Endothelial cell of umbilical vein (primary cell): ENCODE measurements at regions not wholly inside any gene's neighbourhood (a gene's known extent, or its start where the extent isn't known, plus 50 kb on each side); places are given as distances from the start of the nearest gene placed in this dataset.

Experiments
- BruUV-seq: library from RNA; stranded (reverse); fragments of 400-500 nt; replicated peaks from 2 replicates; lab custom pipeline; 2021; lab: Mats Ljungman, UMichigan
- CTCF ChIA-PET: fragments of 300-600, 350-600 bp; sonication (Branson Sonifier 250); formaldehyde crosslinking; loops from one replicate; lab custom pipeline; 2021; ENCODE audit warnings: antibody characterized with exemption, inconsistent platforms; lab: Charles Lee
- POLR2A ChIA-PET: fragments of 300-600, 350-600 bp; sonication (Branson Sonifier 250); formaldehyde crosslinking; loops from one replicate; lab custom pipeline; 2021; ENCODE audit warnings: antibody characterized with exemption, inconsistent platforms; lab: Charles Lee
- DNase-seq: peaks from one replicate; pipeline ENCODE4 v3.0.0-alpha.2; 2011; ENCODE audit warnings: low read depth, low spot score
- FAIRE-seq: peaks from 2 replicates; lab custom pipeline; 2011; peaks lifted over from hg19 to GRCh38; lab: Jason Lieb, UNC
- H2AFZ ChIP-seq: 2 replicates; pipeline ENCODE4 v1.6.0; 2012; ENCODE audit warnings: low read depth, low read length, control low read depth, inconsistent platforms
- H3K27ac ChIP-seq: 2 replicates; pipeline ENCODE4 v1.5.1; 2011; ENCODE audit warnings: low read depth, mild to moderate bottlenecking, control low read depth, low read length, moderate library complexity; ENCODE audit not compliant: insufficient read depth
- H3K27me3 ChIP-seq, 2 experiments: 2 replicates each; pipeline versions ENCODE4 v1.6.0 to v1.6.1; 2011; ENCODE audit warnings: low read length in 2 of 2, mixed read lengths in 1 of 2; ENCODE audit not compliant: control insufficient read depth in 2 of 2, insufficient read depth in 2 of 2
- H3K36me3 ChIP-seq, 2 experiments: 2 replicates in 1 of 2; 3 replicates in 1 of 2; pipeline ENCODE4 v1.5.1; 2011; ENCODE audit warnings: low read length in 2 of 2, mild to moderate bottlenecking in 1 of 2, moderate library complexity in 1 of 2; ENCODE audit not compliant: control insufficient read depth in 2 of 2, insufficient read depth in 2 of 2; ENCODE audit errors: extremely low read depth in 1 of 2
- H3K4me1 ChIP-seq: 3 replicates; pipeline ENCODE4 v1.5.1; 2011; ENCODE audit warnings: mild to moderate bottlenecking, low read length; ENCODE audit not compliant: control insufficient read depth, insufficient read depth; ENCODE audit errors: extremely low read depth
- H3K4me2 ChIP-seq: 2 replicates; pipeline ENCODE4 v1.6.1; 2011; ENCODE audit warnings: low read length, control low read depth, mixed read lengths; ENCODE audit not compliant: insufficient read depth
- H3K4me3 ChIP-seq, 3 experiments: fragments of 200-600 bp in 1 of 3; sonication (generic), shearing (Covaris generic) in 1 of 3; replicated peaks in 1 of 3; 2 replicates each; pipeline ENCODE4 v1.5.1; 2011 to 2016; ENCODE audit warnings: control low read depth in 3 of 3, low read length in 3 of 3, mild to moderate bottlenecking in 2 of 3, inconsistent platforms in 1 of 3, low read depth in 1 of 3, moderate library complexity in 1 of 3; ENCODE audit not compliant: insufficient read depth in 1 of 3
- H3K79me2 ChIP-seq: 2 replicates; pipeline ENCODE4 v1.6.0; 2012; ENCODE audit warnings: low read length, inconsistent platforms; ENCODE audit not compliant: control insufficient read depth, insufficient read depth
- H3K9ac ChIP-seq: replicated peaks from 2 replicates; pipeline ENCODE3; 2011; ENCODE audit warnings: low read length, control low read depth; ENCODE audit not compliant: insufficient read depth; ENCODE audit errors: extremely low read depth
- H3K9me1 ChIP-seq: replicated peaks from 3 replicates; pipeline ENCODE4 v1.6.0; 2011; ENCODE audit warnings: mild to moderate bottlenecking, low read length; ENCODE audit not compliant: control insufficient read depth, insufficient read depth; ENCODE audit errors: extremely low read depth
- H3K9me3 ChIP-seq: replicated peaks from 2 replicates; pipeline ENCODE4 v1.5.1; 2012; ENCODE audit warnings: low read length, inconsistent platforms; ENCODE audit not compliant: control insufficient read depth, insufficient read depth
- H4K20me1 ChIP-seq: replicated peaks from 2 replicates; pipeline ENCODE3; 2011; ENCODE audit warnings: mild to moderate bottlenecking, low read length; ENCODE audit not compliant: control insufficient read depth, insufficient read depth; ENCODE audit errors: extremely low read depth
- EZH2 ChIP-seq: IDR thresholded peaks from 2 replicates; pipeline ENCODE4 v1.6.1; 2012; ENCODE audit warnings: borderline replicate concordance, low read depth, mild to moderate bottlenecking, moderate library complexity, low read length, inconsistent platforms; ENCODE audit not compliant: severe bottlenecking
- FOS ChIP-seq: IDR thresholded peaks from 2 replicates; pipeline ENCODE4 v1.6.1; 2011; ENCODE audit warnings: mild to moderate bottlenecking, low read length, moderate library complexity, borderline replicate concordance; ENCODE audit not compliant: insufficient read depth
- GATA2 ChIP-seq: IDR thresholded peaks from 2 replicates; pipeline ENCODE4 v1.7.0; 2011; ENCODE audit warnings: low read depth, mild to moderate bottlenecking, moderate library complexity, mixed read lengths, low read length; ENCODE audit not compliant: insufficient read length, insufficient read depth
- JUN ChIP-seq: IDR thresholded peaks from 2 replicates; pipeline ENCODE4 v1.6.1; 2011; ENCODE audit warnings: borderline replicate concordance, low read depth; ENCODE audit not compliant: insufficient read length, insufficient read depth
- MYC ChIP-seq: IDR thresholded peaks from one replicate; pipeline ENCODE4 v1.6.1; 2011; ENCODE audit warnings: mild to moderate bottlenecking, low read depth, low read length
- POLR2A ChIP-seq: IDR thresholded peaks from 2 replicates; pipeline ENCODE4 v1.6.1; 2012; ENCODE audit warnings: low read depth, mild to moderate bottlenecking, control low read depth, low read length
- POLR2AphosphoS5 ChIP-seq: IDR thresholded peaks from 2 replicates; pipeline ENCODE4 v1.6.1; 2012; ENCODE audit warnings: low read depth, mild to moderate bottlenecking, control low read depth, low read length, moderate library complexity; ENCODE audit not compliant: insufficient read depth
- dilution Hi-C: fragments of 300-500 bp; cut with MboI; formaldehyde crosslinking; loops from one replicate; pipeline ENCODE4 v1.15.0; 2019; ENCODE audit warnings: low sequenced_read_pairs; ENCODE audit not compliant: extremely low pct_ligation_motif_present
- intact Hi-C: fragments of 100-400 bp; cut with micrococcal nuclease; formaldehyde crosslinking; loops from one replicate; pipeline ENCODE4 v1.10.0; 2022
- TF ChIP-seq, protein P1 (sequence below), 2 donors: IDR thresholded peaks; 1 replicate in 1 of 2; 2 replicates in 1 of 2; pipeline ENCODE4 v1.5.1; 2011; ENCODE audit warnings: low read length in 2 of 2, mild to moderate bottlenecking in 2 of 2, moderate library complexity in 2 of 2, control low read depth in 1 of 2, inconsistent platforms in 1 of 2, low read depth in 1 of 2; ENCODE audit not compliant: insufficient read depth in 1 of 2; ENCODE audit errors: extremely low read depth in 1 of 2
- TF ChIP-seq, protein P2 (sequence below): IDR thresholded peaks from 2 replicates; pipeline ENCODE4 v1.6.1; 2011; ENCODE audit not compliant: insufficient read depth, insufficient read length

GRCh38 chr2:41759880-41760279, 287.9 kb upstream of the PKDCC start:
- no TSS peak for BruUV-seq
- intact Hi-C loops = no loop called here
- Histone ChIP-seq H3K27me3 (no peaks in the 10 kb centered on the region), H3K4me3 (no peak overlapping the region), H3K79me2 (no peaks in the 10 kb centered on the region), H3K4me2 (no peak overlapping the region), H3K36me3 (no peaks in the 10 kb centered on the region), H3K9ac (no peak overlapping the region), H4K20me1 (no peaks in the 10 kb centered on the region), H3K27ac (no peak overlapping the region), H3K9me1 (no peaks in the 10 kb centered on the region), H2AFZ (no peak overlapping the region), H3K4me1 (no peaks in the 10 kb centered on the region), H3K9me3 (no peaks in the 10 kb centered on the region)
- CTCF ChIA-PET = no interaction called here
- POLR2A ChIA-PET = no interaction called here
- dilution Hi-C loops = no loop called here
- DNase-seq = no peak
- FAIRE-seq = no peak
- no peak for TF ChIP-seq MYC
- no peak for TF ChIP-seq POLR2A
- no peak for TF ChIP-seq GATA2
- TF ChIP-seq, protein P1, sequence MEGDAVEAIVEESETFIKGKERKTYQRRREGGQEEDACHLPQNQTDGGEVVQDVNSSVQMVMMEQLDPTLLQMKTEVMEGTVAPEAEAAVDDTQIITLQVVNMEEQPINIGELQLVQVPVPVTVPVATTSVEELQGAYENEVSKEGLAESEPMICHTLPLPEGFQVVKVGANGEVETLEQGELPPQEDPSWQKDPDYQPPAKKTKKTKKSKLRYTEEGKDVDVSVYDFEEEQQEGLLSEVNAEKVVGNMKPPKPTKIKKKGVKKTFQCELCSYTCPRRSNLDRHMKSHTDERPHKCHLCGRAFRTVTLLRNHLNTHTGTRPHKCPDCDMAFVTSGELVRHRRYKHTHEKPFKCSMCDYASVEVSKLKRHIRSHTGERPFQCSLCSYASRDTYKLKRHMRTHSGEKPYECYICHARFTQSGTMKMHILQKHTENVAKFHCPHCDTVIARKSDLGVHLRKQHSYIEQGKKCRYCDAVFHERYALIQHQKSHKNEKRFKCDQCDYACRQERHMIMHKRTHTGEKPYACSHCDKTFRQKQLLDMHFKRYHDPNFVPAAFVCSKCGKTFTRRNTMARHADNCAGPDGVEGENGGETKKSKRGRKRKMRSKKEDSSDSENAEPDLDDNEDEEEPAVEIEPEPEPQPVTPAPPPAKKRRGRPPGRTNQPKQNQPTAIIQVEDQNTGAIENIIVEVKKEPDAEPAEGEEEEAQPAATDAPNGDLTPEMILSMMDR (IDR thresholded peaks at IDR 0.05; ENCODE audit: extremely low read depth in 1 of 2, insufficient read depth in 1 of 2, low read depth in 1 of 2, low read length in 2 of 2) = no peak
- no peak for TF ChIP-seq POLR2AphosphoS5

DNA sequence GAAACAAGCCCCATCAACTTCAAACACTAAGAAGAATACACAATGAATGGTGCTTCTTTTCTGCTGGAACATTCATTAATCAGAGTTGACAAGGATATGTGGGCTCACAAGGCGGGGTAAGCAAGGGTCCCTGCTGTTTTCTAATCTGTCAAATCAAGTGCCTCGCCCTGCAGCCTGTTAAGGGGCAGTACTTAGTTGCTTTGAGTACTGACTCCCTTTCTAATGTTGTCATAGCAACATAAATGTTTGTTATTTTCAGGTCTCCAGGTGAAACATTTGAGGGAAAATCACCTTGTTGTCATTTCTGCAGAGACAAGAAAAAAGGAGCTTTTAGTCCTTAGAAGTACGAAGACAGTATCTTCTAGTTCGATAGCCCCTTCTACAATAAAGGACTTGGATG, 284.7 kb upstream of the PKDCC start:
- intact Hi-C loops (no loop called here), dilution Hi-C loops (no loop called here)
- Histone ChIP-seq H3K9me1 (no peaks in the 10 kb centered on the region), H2AFZ (no peak overlapping the region), H3K9me3 (no peaks in the 10 kb centered on the region), H3K9ac (no peak overlapping the region), H3K27ac (no peak overlapping the region), H3K4me3 (no peak overlapping the region), H3K4me2 (no peak overlapping the region), H3K27me3 (no peaks in the 10 kb centered on the region), H3K79me2 (no peaks in the 10 kb centered on the region), H3K4me1 (no peaks in the 10 kb centered on the region), H3K36me3 (no peaks in the 10 kb centered on the region), H4K20me1 (no peaks in the 10 kb centered on the region)
- no peak for DNase-seq
- no TSS peak for BruUV-seq
- TF ChIP-seq JUN (no peak), POLR2AphosphoS5 (no peak), POLR2A (no peak), FOS (no peak), EZH2 (no peak), GATA2 (no peak), MYC (no peak)
- TF ChIP-seq, protein P1 (IDR thresholded peaks at IDR 0.05; ENCODE audit: extremely low read depth in 1 of 2, insufficient read depth in 1 of 2, low read depth in 1 of 2, low read length in 2 of 2) = no peak
- TF ChIP-seq, protein P2, sequence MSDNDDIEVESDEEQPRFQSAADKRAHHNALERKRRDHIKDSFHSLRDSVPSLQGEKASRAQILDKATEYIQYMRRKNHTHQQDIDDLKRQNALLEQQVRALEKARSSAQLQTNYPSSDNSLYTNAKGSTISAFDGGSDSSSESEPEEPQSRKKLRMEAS = no peak
- ChIA-PET CTCF (no interaction called here), POLR2A (no interaction called here)
- FAIRE-seq = no peak
